ENCODE measurements at regions not wholly inside any gene's neighbourhood (a gene's known extent, or its start where the extent isn't known, plus 50 kb on each side); places are given as distances from the start of the nearest gene placed in this dataset.

- Histone ChIP-seq H3K4me3 (no peak overlapping the region), H3K9me3 (replicated peaks in 1 of 11) (no peaks in the 10 kb centered on the region), H3K36me3 (no peaks in the 10 kb centered on the region), H3K27ac (no peak overlapping the region), H3K9ac (no peak overlapping the region), H4K20me1 (no peaks in the 10 kb centered on the region), H3K4me1 (peaks cover 0 to 5% (median 0%) of the 10 kb centered on the region in 10 experiments; a peak in 1 of 20 replicates), H3K27me3 (no peaks in the 10 kb centered on the region), H3K4me2 (no peak overlapping the region)
- TF ChIP-seq Cebpa-rat (IDR thresholded peaks at IDR 0.05), result no peak
These were observed 562.9 kb upstream of the FAT1 start for GRCh38 chr4:187286525-187286924.

- H3K27me3 ChIP-seq, result no peaks in the 10 kb centered on the region
These were observed 565.7 kb upstream of the FAT1 start for GRCh38 chr4:187289371-187289770.

GRCh38 chr4:187294861-187295260 is 571.2 kb upstream of the FAT1 start:
- Histone ChIP-seq H3K4me3 (no peak overlapping the region), H3K27ac (no peak overlapping the region), H3K27me3 (no peaks in the 10 kb centered on the region), H3K9ac (no peak overlapping the region), H3K4me2 (no peak overlapping the region), H3K9me3 (replicated peaks in 1 of 11) (peaks cover 23 to 39% (median 33%) of the 10 kb centered on the region in 11 experiments), H4K20me1 (no peaks in the 10 kb centered on the region), H3K36me3 (no peaks in the 10 kb centered on the region), H3K4me1 (no peaks in the 10 kb centered on the region)
- no peak for TF ChIP-seq Cebpa-rat (IDR thresholded peaks at IDR 0.05)

More at GRCh38 chr4:187289371-187289770, 565.7 kb upstream of the FAT1 start:
- no peaks in the 10 kb centered on the region for H4K20me1 ChIP-seq
- H3K9ac ChIP-seq, result no peak overlapping the region
- no peak overlapping the region for H3K4me3 ChIP-seq
- H3K27ac ChIP-seq, result no peak overlapping the region
- TF ChIP-seq Cebpa-rat (IDR thresholded peaks at IDR 0.05), result no peak
- H3K4me1 ChIP-seq, result no peaks in the 10 kb centered on the region
- H3K9me3 ChIP-seq (replicated peaks in 1 of 11), result peaks cover 0 to 4% (median 0%) of the 10 kb centered on the region in 11 experiments; a peak in 1 of 22 replicates
- no peak overlapping the region for H3K4me2 ChIP-seq
- no peaks in the 10 kb centered on the region for H3K36me3 ChIP-seq

GRCh38 chr4:187301923-187302322 is 578.3 kb upstream of the FAT1 start:
- Histone ChIP-seq H3K27me3 (no peaks in the 10 kb centered on the region), H3K9me3 (replicated peaks in 1 of 11) (peaks cover 6 to 14% (median 10%) of the 10 kb centered on the region in 11 experiments; a peak in 20 of 22 replicates), H3K4me3 (no peak overlapping the region), H3K27ac (no peak overlapping the region), H3K4me2 (no peak overlapping the region), H3K9ac (no peak overlapping the region), H3K4me1 (0 out of 20 replicates have a peak, but pooled peaks cover 0 to 6% (median 0%) of the 10 kb centered on the region in 10 experiments), H4K20me1 (no peaks in the 10 kb centered on the region), H3K36me3 (no peaks in the 10 kb centered on the region)
- no peak for TF ChIP-seq Cebpa-rat (IDR thresholded peaks at IDR 0.05)

GRCh38 chr4:187302457-187303150 is 578.9 kb upstream of the FAT1 start:
- H3K27ac ChIP-seq, result no peak overlapping the region
- TF ChIP-seq Cebpa-rat (IDR thresholded peaks at IDR 0.05), result no peak
- H3K36me3 ChIP-seq, result no peaks in the 10 kb centered on the region
- no peaks in the 10 kb centered on the region for H3K27me3 ChIP-seq
- H3K9ac ChIP-seq, result no peak overlapping the region
- 0 out of 20 replicates have a peak, but pooled peaks cover 0 to 6% (median 0%) of the 10 kb centered on the region in 10 experiments for H3K4me1 ChIP-seq
- no peaks in the 10 kb centered on the region for H4K20me1 ChIP-seq
- H3K4me3 ChIP-seq, result no peak overlapping the region
- H3K9me3 ChIP-seq (replicated peaks in 1 of 11), result peaks cover 0 to 8% (median 3%) of the 10 kb centered on the region in 11 experiments; a peak in 9 of 22 replicates
- H3K4me2 ChIP-seq, result peak overlapping the region in 2 of 11 experiments; percentile 3 to 14; a peak in 2 of 22 replicates

GRCh38 chr4:187304133-187304532 is 580.5 kb upstream of the FAT1 start:
- TF ChIP-seq Cebpa-rat (IDR thresholded peaks at IDR 0.05), result no peak
- no peak overlapping the region for H3K27ac ChIP-seq
- H3K4me3 ChIP-seq, result no peak overlapping the region
- no peaks in the 10 kb centered on the region for H3K36me3 ChIP-seq
- no peak overlapping the region for H3K4me2 ChIP-seq
- no peaks in the 10 kb centered on the region for H3K9me3 ChIP-seq (replicated peaks in 1 of 11)
- no peaks in the 10 kb centered on the region for H4K20me1 ChIP-seq
- H3K27me3 ChIP-seq, result no peaks in the 10 kb centered on the region
- H3K9ac ChIP-seq, result no peak overlapping the region
- 0 out of 20 replicates have a peak, but pooled peaks cover 0 to 6% (median 0%) of the 10 kb centered on the region in 10 experiments for H3K4me1 ChIP-seq

GRCh38 chr4:187307131-187307530 is 583.5 kb upstream of the FAT1 start:
- Histone ChIP-seq H3K9ac (no peak overlapping the region), H3K27me3 (no peaks in the 10 kb centered on the region), H3K4me1 (0 out of 20 replicates have a peak, but pooled peaks cover 0 to 5% (median 0%) of the 10 kb centered on the region in 10 experiments), H3K4me3 (no peak overlapping the region), H3K4me2 (no peak overlapping the region), H3K36me3 (no peaks in the 10 kb centered on the region), H4K20me1 (no peaks in the 10 kb centered on the region), H3K9me3 (replicated peaks in 1 of 11) (no peaks in the 10 kb centered on the region), H3K27ac (no peak overlapping the region)
- no peak for TF ChIP-seq Cebpa-rat (IDR thresholded peaks at IDR 0.05)

- Histone ChIP-seq H3K4me3 (no peak overlapping the region), H3K36me3 (no peaks in the 10 kb centered on the region), H3K4me1 (no peaks in the 10 kb centered on the region), H3K9me3 (replicated peaks in 1 of 11) (no peaks in the 10 kb centered on the region), H3K4me2 (no peak overlapping the region), H3K27ac (no peak overlapping the region), H3K9ac (no peak overlapping the region), H3K27me3 (no peaks in the 10 kb centered on the region), H4K20me1 (no peaks in the 10 kb centered on the region)
- no peak for TF ChIP-seq Cebpa-rat (IDR thresholded peaks at IDR 0.05)
These were observed 585.8 kb upstream of the FAT1 start for GRCh38 chr4:187309456-187309855.

- no peaks in the 10 kb centered on the region for H3K36me3 ChIP-seq
- H3K9ac ChIP-seq, result no peak overlapping the region
- H4K20me1 ChIP-seq, result no peaks in the 10 kb centered on the region
- H3K27me3 ChIP-seq, result no peaks in the 10 kb centered on the region
- H3K9me3 ChIP-seq (replicated peaks in 1 of 11), result peaks cover 0 to under 1% (median 0%) of the 10 kb centered on the region in 11 experiments; a peak in 1 of 22 replicates
- no peak for TF ChIP-seq Cebpa-rat (IDR thresholded peaks at IDR 0.05)
- no peak overlapping the region for H3K4me3 ChIP-seq
- 0 out of 20 replicates have a peak, but pooled peaks cover 0 to 3% (median 0%) of the 10 kb centered on the region in 10 experiments for H3K4me1 ChIP-seq
- H3K4me2 ChIP-seq, result no peak overlapping the region
- no peak overlapping the region for H3K27ac ChIP-seq
These were observed 588.6 kb upstream of the FAT1 start for GRCh38 chr4:187312299-187312698.

- Histone ChIP-seq H3K27ac (no peak overlapping the region), H4K20me1 (no peaks in the 10 kb centered on the region), H3K4me1 (0 out of 20 replicates have a peak, but pooled peaks cover 0 to 5% (median 0%) of the 10 kb centered on the region in 10 experiments), H3K9ac (no peak overlapping the region), H3K27me3 (no peaks in the 10 kb centered on the region), H3K9me3 (replicated peaks in 1 of 11) (peaks cover 0 to 15% (median 0%) of the 10 kb centered on the region in 11 experiments; a peak in 6 of 22 replicates), H3K4me2 (no peak overlapping the region), H3K4me3 (no peak overlapping the region), H3K36me3 (no peaks in the 10 kb centered on the region)
- no peak for TF ChIP-seq Cebpa-rat (IDR thresholded peaks at IDR 0.05)
These were observed 594.1 kb upstream of the FAT1 start for GRCh38 chr4:187317799-187318198.

Measured in BLaER1 treated with 17β-estradiol and CSF1 and Interleukin-3, amounts not matched to agents 10 nM and 100 nM (cell line).